Caco-2 (cell line): ENCODE measurements at regions not wholly inside any gene's neighbourhood (a gene's known extent, or its start where the extent isn't known, plus 50 kb on each side); places are given as distances from the start of the nearest gene placed in this dataset.
"Not testable (repeated sequence)": the region's sequence is repeated elsewhere in the genome, so short reads cannot be mapped to it uniquely, and the experiment has no call there.

Source experiments
- BruUV-seq: library from RNA; stranded (reverse); fragments of 400-500 nt; replicated peaks from 2 replicates; lab custom pipeline; 2021; lab: Mats Ljungman, UMichigan
- CTCF ChIA-PET: fragments of 300-600 bp; sonication (Branson Sonifier 250); formaldehyde crosslinking; loops from one replicate; lab custom pipeline; 2022; ENCODE audit warnings: antibody characterized with exemption; lab: Charles Lee
- POLR2A ChIA-PET: fragments of 300-600 bp; sonication (Branson Sonifier 250); formaldehyde crosslinking; loops from one replicate; lab custom pipeline; 2022; ENCODE audit warnings: antibody characterized with exemption; lab: Charles Lee
- DNase-seq, 2 experiments: peaks; one replicate each; pipeline versions ENCODE4 v3.0.0 to v3.0.0-alpha.2; 2020 to 2022
- H3K27me3 ChIP-seq: replicated peaks from 2 replicates; pipeline ENCODE4 v1.6.0; 2011; ENCODE audit warnings: low read length; ENCODE audit not compliant: control insufficient read depth, insufficient read depth
- H3K36me3 ChIP-seq: 2 replicates; pipeline ENCODE4 v1.5.1; 2011; ENCODE audit warnings: low read length; ENCODE audit not compliant: control insufficient read depth, insufficient read depth
- H3K4me1 ChIP-seq: fragments of 250-450 bp; sonication (Bioruptor Pico); 2 replicates; pipeline ENCODE4 v1.5.1; 2020; ENCODE audit warnings: mild to moderate bottlenecking
- H3K4me3 ChIP-seq: 2 replicates; pipeline ENCODE4 v1.5.1; 2011; ENCODE audit warnings: low read depth, mild to moderate bottlenecking, control low read depth, low read length
- H3K9me3 ChIP-seq: fragments of 250-450 bp; sonication (Bioruptor Pico); 2 replicates; pipeline ENCODE4 v1.5.1; 2020; ENCODE audit warnings: mild to moderate bottlenecking, moderate library complexity
- H3K27ac Mint-ChIP-seq: one replicate; pipeline ENCODE4 v1.8.0; 2022; ENCODE audit warnings: mixed read lengths; ENCODE audit not compliant: unreplicated experiment
- H3K27me3 Mint-ChIP-seq: one replicate; pipeline ENCODE4 v1.8.0; 2022; ENCODE audit warnings: mixed read lengths; ENCODE audit not compliant: insufficient read depth, unreplicated experiment
- H3K36me3 Mint-ChIP-seq: one replicate; pipeline ENCODE4 v1.8.0; 2022; ENCODE audit warnings: mild to moderate bottlenecking, mixed read lengths; ENCODE audit not compliant: insufficient read depth, unreplicated experiment
- H3K4me1 Mint-ChIP-seq: one replicate; pipeline ENCODE4 v1.8.0; 2022; ENCODE audit warnings: low read depth, mixed read lengths; ENCODE audit not compliant: unreplicated experiment
- H3K4me3 Mint-ChIP-seq: one replicate; pipeline ENCODE4 v1.8.0; 2022; ENCODE audit warnings: mild to moderate bottlenecking, moderate library complexity, mixed read lengths; ENCODE audit not compliant: unreplicated experiment
- H3K9me3 Mint-ChIP-seq: one replicate; pipeline ENCODE4 v1.8.0; 2022; ENCODE audit warnings: mixed read lengths; ENCODE audit not compliant: unreplicated experiment
- intact Hi-C: fragments of 100-400 bp; cut with micrococcal nuclease; formaldehyde crosslinking; loops from one replicate; pipeline ENCODE4 v1.10.0; 2022; ENCODE audit not compliant: unreplicated experiment
- TF ChIP-seq, protein P1 (sequence below), 2 experiments: fragments of 200-600 bp in 1 of 2; IDR thresholded peaks; 1 replicate in 1 of 2; 2 replicates in 1 of 2; pipeline versions ENCODE4 v1.5.1 to v1.8.0; 2011 to 2022; ENCODE audit warnings: antibody characterized with exemption in 1 of 2, control low read depth in 1 of 2, inconsistent platforms in 1 of 2, low read depth in 1 of 2, low read length in 1 of 2, mild to moderate bottlenecking in 1 of 2, moderate library complexity in 1 of 2; ENCODE audit not compliant: insufficient read depth in 1 of 2, severe bottlenecking in 1 of 2, unreplicated experiment in 1 of 2

DNA sequence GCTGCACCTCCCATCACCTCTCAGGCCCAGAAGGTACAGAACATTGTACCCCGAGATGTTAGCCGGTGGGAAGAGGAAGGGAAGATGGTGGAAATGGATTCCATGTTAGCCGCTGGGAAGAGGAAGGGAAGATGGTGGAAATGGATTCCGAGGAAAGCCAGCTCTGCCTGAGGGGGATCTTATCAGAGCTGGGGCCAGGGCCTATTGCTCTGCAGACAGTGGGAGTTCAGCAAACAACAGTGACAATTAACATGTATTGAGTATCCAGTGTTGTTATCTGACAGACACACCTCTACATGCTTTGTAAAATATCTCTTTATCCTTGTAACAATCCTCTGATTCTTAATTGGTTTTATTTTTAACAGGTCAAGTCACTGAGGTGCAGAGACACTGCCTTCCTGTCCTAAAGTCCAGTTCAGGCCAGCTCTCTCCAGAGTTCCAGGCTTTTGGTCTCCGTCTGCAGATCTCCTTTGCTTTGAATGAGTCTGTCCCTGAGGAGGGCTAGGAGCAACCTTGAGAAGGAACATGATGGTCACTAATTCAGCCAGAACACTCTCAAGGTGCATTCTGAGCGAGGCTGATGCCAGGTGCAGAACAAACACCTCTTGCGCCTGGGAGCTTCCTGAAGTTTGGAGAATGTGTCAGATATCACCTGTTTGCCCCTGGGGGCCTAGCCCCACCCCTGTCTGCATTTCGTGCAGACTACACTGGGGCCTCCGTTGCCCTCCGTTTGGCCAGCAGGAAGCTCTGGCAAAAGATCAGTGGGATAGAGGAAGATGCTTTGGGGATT lies 82.4 kb upstream of the PODXL start:
- POLR2A ChIA-PET: interaction anchor here (0.6 to 3.1 kb wide), 7 partner anchors 10 to 88 kb away, joined by 3 to 16 read pairs (median 5); no protein-coding TSS in a partner anchor
- TF ChIP-seq, protein P1, sequence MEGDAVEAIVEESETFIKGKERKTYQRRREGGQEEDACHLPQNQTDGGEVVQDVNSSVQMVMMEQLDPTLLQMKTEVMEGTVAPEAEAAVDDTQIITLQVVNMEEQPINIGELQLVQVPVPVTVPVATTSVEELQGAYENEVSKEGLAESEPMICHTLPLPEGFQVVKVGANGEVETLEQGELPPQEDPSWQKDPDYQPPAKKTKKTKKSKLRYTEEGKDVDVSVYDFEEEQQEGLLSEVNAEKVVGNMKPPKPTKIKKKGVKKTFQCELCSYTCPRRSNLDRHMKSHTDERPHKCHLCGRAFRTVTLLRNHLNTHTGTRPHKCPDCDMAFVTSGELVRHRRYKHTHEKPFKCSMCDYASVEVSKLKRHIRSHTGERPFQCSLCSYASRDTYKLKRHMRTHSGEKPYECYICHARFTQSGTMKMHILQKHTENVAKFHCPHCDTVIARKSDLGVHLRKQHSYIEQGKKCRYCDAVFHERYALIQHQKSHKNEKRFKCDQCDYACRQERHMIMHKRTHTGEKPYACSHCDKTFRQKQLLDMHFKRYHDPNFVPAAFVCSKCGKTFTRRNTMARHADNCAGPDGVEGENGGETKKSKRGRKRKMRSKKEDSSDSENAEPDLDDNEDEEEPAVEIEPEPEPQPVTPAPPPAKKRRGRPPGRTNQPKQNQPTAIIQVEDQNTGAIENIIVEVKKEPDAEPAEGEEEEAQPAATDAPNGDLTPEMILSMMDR (IDR thresholded peaks at IDR 0.05; ENCODE audit: insufficient read depth in 1 of 2, low read depth in 1 of 2, low read length in 1 of 2, severe bottlenecking in 1 of 2, unreplicated experiment in 1 of 2): no peak

DNA sequence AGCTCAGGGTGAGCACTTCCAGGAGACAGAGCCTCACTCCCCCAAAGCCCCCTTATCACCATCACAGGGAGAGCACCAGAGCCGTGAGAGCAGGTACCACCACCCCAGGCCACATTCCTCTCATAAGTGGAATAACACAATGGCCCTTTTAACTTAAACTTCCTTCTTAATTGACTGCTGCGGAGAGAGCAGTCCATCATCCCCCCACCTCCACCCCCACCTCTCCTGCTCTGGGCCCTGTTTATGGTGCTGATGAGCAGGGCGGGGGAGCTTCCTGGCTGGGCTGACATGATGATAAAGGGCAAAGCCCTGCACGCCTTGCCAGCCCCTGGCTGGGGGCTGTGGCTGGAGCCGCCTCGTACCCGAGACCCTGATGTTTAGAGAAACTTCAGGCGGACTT lies 81.4 kb upstream of the PODXL start:
- peaks cover 66% of the 10 kb centered on the region for H3K4me1 Mint-ChIP-seq
- BruUV-seq: no TSS peak

More for the DNA sequence above, 82.4 kb upstream of the PODXL start:
- H3K4me1 Mint-ChIP-seq: peaks cover 64% of the 10 kb centered on the region
- Histone ChIP-seq H3K4me3 (no peak overlapping the region), H3K9me3 (no peaks in the 10 kb centered on the region), H3K27me3 (no peaks in the 10 kb centered on the region), H3K4me1 (peaks cover 72% of the 10 kb centered on the region), H3K36me3 (no peaks in the 10 kb centered on the region)
- peak overlapping the region; percentile 73 for H3K27ac Mint-ChIP-seq
- DNase-seq: peak; percentile 75 to 84
- peaks cover 6% of the 10 kb centered on the region for H3K36me3 Mint-ChIP-seq
- CTCF ChIA-PET: interaction anchor here (1.6 to 2.5 kb wide), 4 partner anchors 10 to 18 kb away, joined by 4 to 11 read pairs (median 9); no protein-coding TSS in a partner anchor
- no peaks in the 10 kb centered on the region for H3K27me3 Mint-ChIP-seq
- H3K9me3 Mint-ChIP-seq: peaks cover 9% of the 10 kb centered on the region
- BruUV-seq: TSS peak; percentile 91
- intact Hi-C loops: loop anchor here (1.0 to 2.0 kb wide), 3 partner anchors 9 to 18 kb away; no protein-coding TSS in a partner anchor
- H3K4me3 Mint-ChIP-seq: peak overlapping the region; percentile 17

DNA sequence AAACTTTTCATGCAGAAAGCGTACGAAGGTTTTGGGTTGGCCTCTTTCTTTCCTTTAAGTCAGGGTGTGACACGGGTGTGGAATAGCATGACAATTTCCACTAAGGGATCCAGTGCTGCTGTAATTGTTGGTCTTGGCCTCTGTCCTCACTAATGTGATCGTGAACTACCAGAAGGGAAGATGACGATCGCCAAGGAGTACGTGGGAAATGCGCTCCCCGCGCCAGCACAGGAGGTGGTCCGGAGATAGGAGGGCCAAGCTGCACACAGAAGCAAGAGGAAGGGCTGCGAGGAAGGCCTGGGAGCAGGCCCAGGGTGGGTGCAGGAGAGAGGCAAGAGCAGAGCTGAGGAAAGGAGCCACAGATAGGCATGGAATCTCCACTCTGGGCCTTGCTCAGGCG lies 79.7 kb upstream of the PODXL start:
- no peak for DNase-seq
- intact Hi-C loops: no loop called here
- CTCF ChIA-PET: interaction anchor here (0.7 kb wide), 1 partner anchor 135 kb away, joined by 6 read pairs; no protein-coding TSS in a partner anchor
- Mint-ChIP-seq H3K36me3 (peaks cover 6% of the 10 kb centered on the region), H3K4me1 (peaks cover 61% of the 10 kb centered on the region), H3K27me3 (no peaks in the 10 kb centered on the region), H3K4me3 (peak overlapping the region; percentile 10), H3K9me3 (peaks cover 9% of the 10 kb centered on the region), H3K27ac (peak overlapping the region; percentile 76)
- TF ChIP-seq, protein P1 (IDR thresholded peaks at IDR 0.05; ENCODE audit: insufficient read depth in 1 of 2, low read depth in 1 of 2, low read length in 1 of 2, severe bottlenecking in 1 of 2, unreplicated experiment in 1 of 2): no peak
- Histone ChIP-seq H3K4me3 (no peak overlapping the region), H3K36me3 (no peaks in the 10 kb centered on the region), H3K4me1 (peaks cover 65% of the 10 kb centered on the region), H3K27me3 (no peaks in the 10 kb centered on the region), H3K9me3 (no peaks in the 10 kb centered on the region)
- BruUV-seq: no TSS peak
- POLR2A ChIA-PET: interaction anchor here (1.0 kb wide), 1 partner anchor 12 kb away, joined by 5 read pairs; no protein-coding TSS in a partner anchor

More for the DNA sequence above, 81.4 kb upstream of the PODXL start:
- no peaks in the 10 kb centered on the region for H3K27me3 ChIP-seq
- peaks cover 9% of the 10 kb centered on the region for H3K9me3 Mint-ChIP-seq
- H3K27ac Mint-ChIP-seq: peak overlapping the region; percentile 73
- CTCF ChIA-PET: interaction anchor here (0.5 to 2.5 kb wide), 6 partner anchors 11 to 117 kb away, joined by 3 to 11 read pairs (median 6); no protein-coding TSS in a partner anchor
- H3K9me3 ChIP-seq: no peaks in the 10 kb centered on the region
- H3K36me3 ChIP-seq: no peaks in the 10 kb centered on the region
- no peaks in the 10 kb centered on the region for H3K27me3 Mint-ChIP-seq
- DNase-seq: peak; percentile 71 to 86
- intact Hi-C loops: loop anchor here (1.0 to 2.0 kb wide), 3 partner anchors 12 to 17 kb away; no protein-coding TSS in a partner anchor
- TF ChIP-seq, protein P1 (IDR thresholded peaks at IDR 0.05; ENCODE audit: insufficient read depth in 1 of 2, low read depth in 1 of 2, low read length in 1 of 2, severe bottlenecking in 1 of 2, unreplicated experiment in 1 of 2): no peak
- no peak overlapping the region for H3K4me3 ChIP-seq
- H3K4me1 ChIP-seq: peaks cover 72% of the 10 kb centered on the region
- no peak overlapping the region for H3K4me3 Mint-ChIP-seq
- POLR2A ChIA-PET: interaction anchor here (0.6 to 3.1 kb wide), 3 partner anchors 11 to 15 kb away, joined by 3 to 16 read pairs (median 12); no protein-coding TSS in a partner anchor
- H3K36me3 Mint-ChIP-seq: peaks cover 6% of the 10 kb centered on the region

DNA sequence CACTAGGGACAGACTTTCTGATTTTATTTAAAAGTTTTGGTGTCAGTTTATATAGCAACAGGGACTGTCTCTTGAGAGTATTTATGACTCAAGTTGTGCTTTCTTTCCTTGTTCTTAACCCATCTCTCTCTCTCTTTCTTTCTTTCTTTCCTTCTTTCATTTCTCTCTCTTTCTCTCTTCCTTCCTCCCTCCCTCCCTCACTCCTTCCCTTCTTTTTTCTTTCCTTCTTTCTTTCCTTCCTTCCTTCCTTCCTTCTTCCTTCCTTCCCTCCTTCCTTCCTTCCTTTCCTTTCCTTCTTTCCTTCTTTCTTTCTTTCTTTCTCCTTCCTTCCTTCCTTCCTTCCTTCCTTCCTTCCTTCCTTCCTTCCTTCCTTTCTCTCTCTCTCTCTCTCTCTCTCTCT lies 77.8 kb upstream of the PODXL start:
- DNase-seq, H3K9me3 Mint-ChIP-seq, H3K36me3 ChIP-seq, intact Hi-C loops, H3K9me3 ChIP-seq, H3K4me3 Mint-ChIP-seq, CTCF ChIA-PET, H3K36me3 Mint-ChIP-seq, H3K27me3 Mint-ChIP-seq, H3K27me3 ChIP-seq, BruUV-seq, H3K4me3 ChIP-seq: not testable (repeated sequence)
- peaks cover 68% of the 10 kb centered on the region for H3K4me1 Mint-ChIP-seq
- peaks cover 59% of the 10 kb centered on the region for H3K4me1 ChIP-seq
- POLR2A ChIA-PET: interaction anchor here (1.0 kb wide), 1 partner anchor 48 kb away, joined by 5 read pairs; no protein-coding TSS in a partner anchor
- H3K27ac Mint-ChIP-seq: peak overlapping the region; percentile 4
